T-helper 1 cell treated with Interleukin-12 subunit alpha and Interleukin-12 subunit beta and Interleukin-4 antibody, amounts not matched to agents 30 μg/mL and 1 μg/mL, for 36 hours (primary cell): ENCODE measurements at regions not wholly inside any gene's neighbourhood (a gene's known extent, or its start where the extent isn't known, plus 50 kb on each side); places are given as distances from the start of the nearest gene placed in this dataset.
"Not testable (repeated sequence)": the region's sequence is repeated elsewhere in the genome, so short reads cannot be mapped to it uniquely, and the experiment has no call there.

Experiments used
- H3K27ac Mint-ChIP-seq: one replicate; pipeline ENCODE4 v1.8.0; 2021; ENCODE audit warnings: mild to moderate bottlenecking, mixed read lengths
- H3K27me3 Mint-ChIP-seq: one replicate; pipeline ENCODE4 v1.8.0; 2021; ENCODE audit warnings: low read depth, mixed read lengths
- H3K36me3 Mint-ChIP-seq: one replicate; pipeline ENCODE4 v1.8.0; 2021; ENCODE audit warnings: low read depth, mixed read lengths
- H3K4me1 Mint-ChIP-seq: one replicate; pipeline ENCODE4 v1.8.0; 2021; ENCODE audit warnings: low read depth, mixed read lengths
- H3K4me3 Mint-ChIP-seq: one replicate; pipeline ENCODE4 v1.8.0; 2021; ENCODE audit warnings: mild to moderate bottlenecking, moderate library complexity, mixed read lengths
- H3K9me3 Mint-ChIP-seq: one replicate; pipeline ENCODE4 v1.8.0; 2021; ENCODE audit warnings: mixed read lengths

DNA sequence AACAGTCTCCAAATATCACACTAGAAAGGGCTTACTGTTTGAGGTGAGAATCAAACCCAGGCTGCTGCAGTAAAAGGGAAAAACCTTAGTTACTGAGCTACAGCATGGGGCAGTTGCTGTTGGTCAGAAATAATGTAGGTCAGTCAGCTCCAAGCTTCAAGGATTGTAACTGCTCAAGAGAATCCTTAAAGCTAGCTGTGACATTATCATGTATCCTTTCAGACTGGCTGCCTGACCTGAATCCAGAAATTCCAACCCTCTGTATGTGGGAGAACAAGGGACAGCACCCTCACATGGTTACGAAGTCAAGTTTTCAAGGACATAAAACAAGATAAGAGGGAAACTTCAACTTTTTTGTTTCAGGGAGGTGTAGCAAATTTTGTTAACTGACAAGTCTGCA, 365.9 kb upstream of the NPAP1 start:
- not testable (repeated sequence) for H3K27ac Mint-ChIP-seq, H3K9me3 Mint-ChIP-seq, H3K27me3 Mint-ChIP-seq, H3K4me1 Mint-ChIP-seq, H3K36me3 Mint-ChIP-seq, H3K4me3 Mint-ChIP-seq

DNA sequence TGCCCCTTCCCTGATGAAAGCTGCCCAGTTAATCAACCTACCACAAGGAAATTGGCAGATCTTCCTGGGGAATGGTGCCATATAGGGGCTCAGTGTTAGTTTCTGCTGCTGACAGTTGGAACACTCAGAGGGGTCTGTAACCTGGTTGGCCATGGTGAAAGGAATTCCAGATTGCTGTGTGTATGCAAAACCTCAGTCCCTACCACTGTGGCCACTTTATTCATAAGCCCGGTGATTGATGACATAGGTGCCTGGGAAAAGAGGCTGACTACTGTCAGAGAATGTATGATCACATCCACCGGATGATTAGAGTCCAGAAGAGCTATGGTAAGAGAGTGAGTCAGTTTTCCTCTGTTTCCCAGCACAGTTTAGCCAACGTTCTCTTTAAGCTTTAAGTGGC, 363.9 kb upstream of the NPAP1 start:
- H3K27me3 Mint-ChIP-seq, H3K36me3 Mint-ChIP-seq, H3K4me3 Mint-ChIP-seq, H3K4me1 Mint-ChIP-seq, H3K9me3 Mint-ChIP-seq, H3K27ac Mint-ChIP-seq: not testable (repeated sequence)

- H3K27ac Mint-ChIP-seq, H3K36me3 Mint-ChIP-seq, H3K4me1 Mint-ChIP-seq, H3K27me3 Mint-ChIP-seq, H3K4me3 Mint-ChIP-seq: not testable (repeated sequence)
- peaks cover 25% of the 10 kb centered on the region for H3K9me3 Mint-ChIP-seq
These were observed 359.2 kb upstream of the NPAP1 start for GRCh38 chr15:24316326-24316725.

DNA sequence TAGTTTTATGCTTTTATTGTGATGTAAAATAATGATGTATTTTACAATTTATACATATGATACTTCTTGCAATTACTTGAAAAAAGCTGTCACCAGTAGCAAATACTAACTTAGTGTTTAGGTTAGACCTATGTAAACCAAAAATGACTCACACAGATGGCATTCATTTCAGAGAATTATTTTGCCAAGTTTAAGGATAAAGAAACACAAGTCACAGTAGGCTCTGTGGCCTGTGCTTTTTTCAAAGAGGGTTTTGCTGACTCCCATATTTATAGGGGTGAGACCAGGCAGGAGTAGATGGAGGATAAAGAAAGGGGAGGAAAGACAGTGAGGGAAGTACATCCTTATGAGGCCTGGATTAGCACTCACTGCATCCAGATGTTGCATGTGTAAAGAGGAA, 356.6 kb upstream of the NPAP1 start:
- H3K4me3 Mint-ChIP-seq: no peak overlapping the region
- H3K27ac Mint-ChIP-seq: no peak overlapping the region
- no peaks in the 10 kb centered on the region for H3K27me3 Mint-ChIP-seq
- H3K9me3 Mint-ChIP-seq: peaks cover 25% of the 10 kb centered on the region
- H3K36me3 Mint-ChIP-seq: no peaks in the 10 kb centered on the region
- no peaks in the 10 kb centered on the region for H3K4me1 Mint-ChIP-seq

- not testable (repeated sequence) for H3K27me3 Mint-ChIP-seq, H3K36me3 Mint-ChIP-seq, H3K4me1 Mint-ChIP-seq, H3K4me3 Mint-ChIP-seq, H3K27ac Mint-ChIP-seq
- peaks cover 22% of the 10 kb centered on the region for H3K9me3 Mint-ChIP-seq
These were observed 351.5 kb upstream of the NPAP1 start for GRCh38 chr15:24324096-24324495.

GRCh38 chr15:24326513-24326912, 349.1 kb upstream of the NPAP1 start:
- not testable (repeated sequence) for H3K27ac Mint-ChIP-seq, H3K4me1 Mint-ChIP-seq, H3K4me3 Mint-ChIP-seq, H3K27me3 Mint-ChIP-seq, H3K36me3 Mint-ChIP-seq
- peaks cover 25% of the 10 kb centered on the region for H3K9me3 Mint-ChIP-seq

DNA sequence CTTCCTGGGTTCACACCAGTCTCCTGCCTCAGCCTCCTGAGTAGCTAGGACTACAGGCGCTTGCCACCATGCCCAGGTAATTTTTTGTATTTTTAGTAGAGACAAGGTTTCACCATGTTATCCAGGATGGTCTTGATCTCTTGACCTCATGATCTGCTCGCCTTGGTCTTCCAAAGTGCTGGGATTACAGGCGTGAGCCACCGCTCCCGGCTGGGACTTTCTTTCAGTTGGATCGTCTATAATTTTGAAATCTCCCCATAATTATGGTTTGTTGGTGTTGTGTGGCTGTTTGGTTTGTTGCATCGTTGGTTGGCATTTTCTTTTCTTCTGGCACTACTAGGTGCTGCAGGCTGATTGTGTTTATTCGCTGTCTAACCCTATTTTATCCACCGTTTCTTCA, 343.6 kb upstream of the NPAP1 start:
- H3K36me3 Mint-ChIP-seq, H3K4me3 Mint-ChIP-seq, H3K27ac Mint-ChIP-seq, H3K4me1 Mint-ChIP-seq, H3K27me3 Mint-ChIP-seq: not testable (repeated sequence)
- peaks cover 32% of the 10 kb centered on the region for H3K9me3 Mint-ChIP-seq

GRCh38 chr15:24341876-24342275, 333.7 kb upstream of the NPAP1 start:
- H3K36me3 Mint-ChIP-seq, H3K27me3 Mint-ChIP-seq, H3K4me3 Mint-ChIP-seq, H3K4me1 Mint-ChIP-seq, H3K27ac Mint-ChIP-seq: not testable (repeated sequence)
- H3K9me3 Mint-ChIP-seq: peaks cover 20% of the 10 kb centered on the region

DNA sequence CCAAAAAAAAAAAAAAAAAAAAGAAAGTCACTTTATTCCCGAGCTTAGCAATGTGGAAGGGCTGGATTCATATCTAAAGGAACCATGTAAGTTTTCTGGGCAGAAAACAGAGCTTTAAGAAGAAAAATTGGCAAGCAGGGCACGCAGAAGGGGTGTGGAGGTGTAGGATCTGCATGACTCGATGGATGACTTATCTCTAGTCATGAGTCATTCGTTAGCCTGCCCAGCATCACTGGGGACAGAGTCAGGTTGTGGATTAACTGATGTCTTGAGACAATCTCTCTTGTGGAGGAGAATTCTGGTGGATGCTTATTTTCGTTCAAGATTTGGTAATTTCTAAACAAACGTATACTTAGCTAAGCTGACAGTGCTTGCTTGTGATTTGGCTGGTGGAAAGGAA, 322.8 kb upstream of the NPAP1 start:
- H3K9me3 Mint-ChIP-seq: peaks cover 36% of the 10 kb centered on the region
- H3K27me3 Mint-ChIP-seq, H3K27ac Mint-ChIP-seq, H3K36me3 Mint-ChIP-seq, H3K4me3 Mint-ChIP-seq, H3K4me1 Mint-ChIP-seq: not testable (repeated sequence)

GRCh38 chr15:24381103-24381502, 294.5 kb upstream of the NPAP1 start:
- H3K4me3 Mint-ChIP-seq, H3K27me3 Mint-ChIP-seq, H3K36me3 Mint-ChIP-seq, H3K27ac Mint-ChIP-seq, H3K4me1 Mint-ChIP-seq: not testable (repeated sequence)
- H3K9me3 Mint-ChIP-seq: peaks cover 15% of the 10 kb centered on the region

- not testable (repeated sequence) for H3K27me3 Mint-ChIP-seq, H3K36me3 Mint-ChIP-seq, H3K4me3 Mint-ChIP-seq
These were observed 290.3 kb upstream of the NPAP1 start for GRCh38 chr15:24385258-24385657.

DNA sequence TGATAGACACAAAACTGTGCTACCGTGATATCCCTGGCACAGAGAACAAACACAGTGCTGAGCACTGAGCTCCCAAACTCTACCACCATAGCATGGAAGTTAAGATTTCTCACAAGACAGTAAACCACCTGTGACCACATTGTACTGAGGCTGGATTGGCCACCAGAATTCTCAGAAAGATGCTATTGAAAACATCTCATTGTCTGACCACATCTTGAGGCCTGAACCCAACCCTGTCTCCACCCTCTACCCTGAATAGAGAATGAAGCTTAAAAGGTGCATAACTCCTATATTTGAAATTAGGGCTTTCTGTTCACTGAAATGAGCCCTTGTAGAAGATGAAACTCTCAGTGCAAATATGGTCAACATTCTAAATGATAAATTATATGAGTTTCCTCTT, 281.3 kb upstream of the NPAP1 start:
- peaks cover 13% of the 10 kb centered on the region for H3K9me3 Mint-ChIP-seq
- H3K4me1 Mint-ChIP-seq: no peaks in the 10 kb centered on the region
- H3K27ac Mint-ChIP-seq: no peak overlapping the region
- H3K36me3 Mint-ChIP-seq: no peaks in the 10 kb centered on the region
- H3K27me3 Mint-ChIP-seq: no peaks in the 10 kb centered on the region
- no peak overlapping the region for H3K4me3 Mint-ChIP-seq

More at GRCh38 chr15:24385258-24385657, 290.3 kb upstream of the NPAP1 start:
- H3K9me3 Mint-ChIP-seq, H3K4me1 Mint-ChIP-seq, H3K27ac Mint-ChIP-seq: not testable (repeated sequence)

DNA sequence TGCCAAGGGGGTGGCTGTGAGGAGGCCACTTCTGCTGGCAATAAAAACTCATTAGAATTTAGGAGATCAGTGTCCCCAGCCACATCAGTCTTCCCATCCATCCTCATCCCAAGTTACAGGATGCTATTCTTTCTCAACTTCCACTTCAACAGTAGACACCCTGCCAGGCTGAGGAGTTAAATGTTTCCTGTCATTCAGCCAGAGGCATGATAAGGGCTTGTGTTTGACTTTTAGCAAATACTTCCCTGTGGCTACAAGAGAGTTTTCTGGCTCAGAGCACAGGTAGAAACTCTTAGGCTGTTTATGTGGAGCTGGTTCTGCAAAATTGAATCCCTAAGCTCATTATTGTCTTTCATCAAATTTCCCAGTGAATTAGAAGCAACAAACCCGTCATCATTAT, 262.9 kb upstream of the NPAP1 start:
- not testable (repeated sequence) for H3K36me3 Mint-ChIP-seq, H3K4me3 Mint-ChIP-seq, H3K27ac Mint-ChIP-seq, H3K4me1 Mint-ChIP-seq, H3K27me3 Mint-ChIP-seq
- peaks cover 49% of the 10 kb centered on the region for H3K9me3 Mint-ChIP-seq

- not testable (repeated sequence) for H3K4me1 Mint-ChIP-seq, H3K27ac Mint-ChIP-seq, H3K36me3 Mint-ChIP-seq
These were observed 249.1 kb upstream of the NPAP1 start for GRCh38 chr15:24426286-24427054.

GRCh38 chr15:24427055-24427400, 248.5 kb upstream of the NPAP1 start:
- not testable (repeated sequence) for H3K4me3 Mint-ChIP-seq, H3K4me1 Mint-ChIP-seq, H3K27ac Mint-ChIP-seq, H3K36me3 Mint-ChIP-seq, H3K27me3 Mint-ChIP-seq
- peaks cover 19% of the 10 kb centered on the region for H3K9me3 Mint-ChIP-seq

More at GRCh38 chr15:24426286-24427054, 249.1 kb upstream of the NPAP1 start:
- H3K27me3 Mint-ChIP-seq, H3K4me3 Mint-ChIP-seq: not testable (repeated sequence)
- peaks cover 22% of the 10 kb centered on the region for H3K9me3 Mint-ChIP-seq
